NCI-H2196 treated with DMSO at 0.1 percent for 48 hours (cell line): ENCODE measurements at regions not wholly inside any gene's neighbourhood (a gene's known extent, or its start where the extent isn't known, plus 50 kb on each side); places are given as distances from the start of the nearest gene placed in this dataset.

Source experiments
- DNase-seq: peaks from one replicate; lab custom pipeline; 2025; ENCODE audit not compliant: unreplicated experiment; lab: John Stamatoyannopoulos, UW

GRCh38 chr1:188367661-188368060 lies 1538.9 kb downstream of the PLA2G4A start:
- no peak for DNase-seq

- no peak for DNase-seq
Measured at GRCh38 chr1:188371295-188371806, 1542.6 kb downstream of the PLA2G4A start.

GRCh38 chr1:188372821-188373220 lies 1544.1 kb downstream of the PLA2G4A start:
- DNase-seq = no peak

GRCh38 chr1:188382851-188383250 lies 1554.1 kb downstream of the PLA2G4A start:
- no peak for DNase-seq

GRCh38 chr1:188386161-188386560 lies 1557.4 kb downstream of the PLA2G4A start:
- no peak for DNase-seq

- DNase-seq = no peak
Measured at GRCh38 chr1:188386666-188387065, 1557.9 kb downstream of the PLA2G4A start.

GRCh38 chr1:188394677-188395076 lies 1565.9 kb downstream of the PLA2G4A start:
- DNase-seq = no peak

- DNase-seq = no peak
Measured at GRCh38 chr1:188397521-188397920, 1568.8 kb downstream of the PLA2G4A start.

- no peak for DNase-seq
Measured at GRCh38 chr1:188402986-188403385, 1574.2 kb downstream of the PLA2G4A start.

GRCh38 chr1:188406636-188407035 lies 1577.9 kb downstream of the PLA2G4A start:
- DNase-seq = no peak

GRCh38 chr1:188420177-188420576 lies 1591.4 kb downstream of the PLA2G4A start:
- no peak for DNase-seq

- no peak for DNase-seq
Measured at GRCh38 chr1:188423073-188423472, 1594.3 kb downstream of the PLA2G4A start.

GRCh38 chr1:188424176-188424575 lies 1595.4 kb downstream of the PLA2G4A start:
- no peak for DNase-seq

GRCh38 chr1:188425687-188426086 lies 1596.9 kb downstream of the PLA2G4A start:
- no peak for DNase-seq

GRCh38 chr1:188426561-188426960 lies 1597.8 kb downstream of the PLA2G4A start:
- no peak for DNase-seq

- DNase-seq = no peak
Measured at GRCh38 chr1:188427642-188428041, 1598.9 kb downstream of the PLA2G4A start.

GRCh38 chr1:188429386-188429785 lies 1600.6 kb downstream of the PLA2G4A start:
- no peak for DNase-seq

- DNase-seq = no peak
Measured at GRCh38 chr1:188432427-188432826, 1603.7 kb downstream of the PLA2G4A start.

GRCh38 chr1:188433425-188433824 lies 1604.7 kb downstream of the PLA2G4A start:
- DNase-seq = no peak

- DNase-seq = no peak
Measured at GRCh38 chr1:188444526-188444925, 1615.8 kb downstream of the PLA2G4A start.

GRCh38 chr1:188462837-188463236 lies 1634.1 kb downstream of the PLA2G4A start:
- DNase-seq = no peak

GRCh38 chr1:188463919-188464318 lies 1635.2 kb downstream of the PLA2G4A start:
- DNase-seq = no peak

GRCh38 chr1:188466539-188466938 lies 1637.8 kb downstream of the PLA2G4A start:
- no peak for DNase-seq

- no peak for DNase-seq
Measured at GRCh38 chr1:188476606-188477005, 1647.9 kb downstream of the PLA2G4A start.
